Activated T-cell treated with anti-CD3 and anti-CD28 coated beads, Interleukin-2, amount 50 U/mL, for 24 hours (primary cell): ENCODE measurements at regions not wholly inside any gene's neighbourhood (a gene's known extent, or its start where the extent isn't known, plus 50 kb on each side); places are given as distances from the start of the nearest gene placed in this dataset.

Experiments used
- DNase-seq: peaks from one replicate; pipeline ENCODE4 v3.0.0-alpha.2; 2020
- H3K27ac Mint-ChIP-seq: 2 replicates; pipeline ENCODE4 v1.8.0; 2020; ENCODE audit warnings: mild to moderate bottlenecking, mixed read lengths
- H3K27me3 Mint-ChIP-seq: 2 replicates; pipeline ENCODE4 v1.8.0; 2020; ENCODE audit warnings: mixed read lengths
- H3K36me3 Mint-ChIP-seq: 2 replicates; pipeline ENCODE4 v1.8.0; 2020; ENCODE audit warnings: low read depth, mixed read lengths
- H3K4me1 Mint-ChIP-seq: 2 replicates; pipeline ENCODE4 v1.8.0; 2020; ENCODE audit warnings: low read depth, mixed read lengths
- H3K4me3 Mint-ChIP-seq: 2 replicates; pipeline ENCODE4 v1.8.0; 2020; ENCODE audit warnings: mild to moderate bottlenecking, moderate library complexity, mixed read lengths
- H3K9me3 Mint-ChIP-seq: 2 replicates; pipeline ENCODE4 v1.8.0; 2020; ENCODE audit warnings: mixed read lengths

GRCh38 chr10:28915989-28916588 lies 238.8 kb downstream of the BAMBI start:
- H3K4me1 Mint-ChIP-seq, result no peaks in the 10 kb centered on the region
- peaks cover 5% of the 10 kb centered on the region for H3K27me3 Mint-ChIP-seq
- H3K36me3 Mint-ChIP-seq, result no peaks in the 10 kb centered on the region
- no peak overlapping the region for H3K27ac Mint-ChIP-seq
- DNase-seq, result no peak
- no peak overlapping the region for H3K4me3 Mint-ChIP-seq
- no peaks in the 10 kb centered on the region for H3K9me3 Mint-ChIP-seq

- no peak overlapping the region for H3K4me3 Mint-ChIP-seq
Measured at GRCh38 chr10:28920091-28920490, 242.8 kb downstream of the BAMBI start.

GRCh38 chr10:28922127-28922526 lies 244.8 kb downstream of the BAMBI start:
- Mint-ChIP-seq H3K9me3 (no peaks in the 10 kb centered on the region), H3K4me1 (no peaks in the 10 kb centered on the region), H3K27me3 (peaks cover 25% of the 10 kb centered on the region), H3K36me3 (no peaks in the 10 kb centered on the region), H3K27ac (no peak overlapping the region), H3K4me3 (no peak overlapping the region)
- no peak for DNase-seq

More at GRCh38 chr10:28920091-28920490, 242.8 kb downstream of the BAMBI start:
- Mint-ChIP-seq H3K4me1 (no peaks in the 10 kb centered on the region), H3K36me3 (no peaks in the 10 kb centered on the region), H3K9me3 (no peaks in the 10 kb centered on the region), H3K27ac (no peak overlapping the region), H3K27me3 (peaks cover 19% of the 10 kb centered on the region)
- DNase-seq, result no peak

- DNase-seq, result no peak
- H3K27me3 Mint-ChIP-seq, result peaks cover 25% of the 10 kb centered on the region
- no peaks in the 10 kb centered on the region for H3K4me1 Mint-ChIP-seq
- H3K27ac Mint-ChIP-seq, result no peak overlapping the region
- no peak overlapping the region for H3K4me3 Mint-ChIP-seq
- H3K36me3 Mint-ChIP-seq, result no peaks in the 10 kb centered on the region
- H3K9me3 Mint-ChIP-seq, result no peaks in the 10 kb centered on the region
Measured at GRCh38 chr10:28922861-28923260, 245.5 kb downstream of the BAMBI start.

GRCh38 chr10:28924717-28925116 lies 247.4 kb downstream of the BAMBI start:
- Mint-ChIP-seq H3K4me3 (no peak overlapping the region), H3K9me3 (no peaks in the 10 kb centered on the region), H3K27ac (no peak overlapping the region), H3K4me1 (no peaks in the 10 kb centered on the region), H3K36me3 (no peaks in the 10 kb centered on the region), H3K27me3 (peaks cover 26% of the 10 kb centered on the region)
- DNase-seq, result no peak

- H3K36me3 Mint-ChIP-seq, result no peaks in the 10 kb centered on the region
- H3K9me3 Mint-ChIP-seq, result no peaks in the 10 kb centered on the region
- no peak overlapping the region for H3K4me3 Mint-ChIP-seq
- peaks cover 26% of the 10 kb centered on the region for H3K27me3 Mint-ChIP-seq
- no peaks in the 10 kb centered on the region for H3K4me1 Mint-ChIP-seq
- no peak for DNase-seq
- H3K27ac Mint-ChIP-seq, result no peak overlapping the region
Measured at GRCh38 chr10:28925121-28925663, 247.9 kb downstream of the BAMBI start.

- Mint-ChIP-seq H3K4me1 (no peaks in the 10 kb centered on the region), H3K27ac (no peak overlapping the region), H3K27me3 (peaks cover 24% of the 10 kb centered on the region), H3K4me3 (no peak overlapping the region), H3K36me3 (no peaks in the 10 kb centered on the region), H3K9me3 (no peaks in the 10 kb centered on the region)
- no peak for DNase-seq
Measured at GRCh38 chr10:28926932-28927331, 249.6 kb downstream of the BAMBI start.

GRCh38 chr10:28928484-28928883 lies 251.2 kb downstream of the BAMBI start:
- Mint-ChIP-seq H3K4me1 (no peaks in the 10 kb centered on the region), H3K27ac (no peak overlapping the region), H3K9me3 (no peaks in the 10 kb centered on the region), H3K27me3 (peaks cover 28% of the 10 kb centered on the region), H3K36me3 (no peaks in the 10 kb centered on the region), H3K4me3 (no peak overlapping the region)
- no peak for DNase-seq

- H3K27ac Mint-ChIP-seq, result no peak overlapping the region
- H3K4me1 Mint-ChIP-seq, result no peaks in the 10 kb centered on the region
- DNase-seq, result no peak
Measured at GRCh38 chr10:28929942-28930341, 252.6 kb downstream of the BAMBI start.

GRCh38 chr10:28930514-28931495 lies 253.5 kb downstream of the BAMBI start:
- H3K27me3 Mint-ChIP-seq, result peaks cover 14% of the 10 kb centered on the region
- no peak for DNase-seq
- H3K36me3 Mint-ChIP-seq, result no peaks in the 10 kb centered on the region
- peaks cover 7% of the 10 kb centered on the region for H3K9me3 Mint-ChIP-seq
- no peak overlapping the region for H3K27ac Mint-ChIP-seq
- no peak overlapping the region for H3K4me3 Mint-ChIP-seq
- H3K4me1 Mint-ChIP-seq, result no peaks in the 10 kb centered on the region

More at GRCh38 chr10:28929942-28930341, 252.6 kb downstream of the BAMBI start:
- Mint-ChIP-seq H3K9me3 (peaks cover 2% of the 10 kb centered on the region), H3K27me3 (peaks cover 21% of the 10 kb centered on the region), H3K4me3 (no peak overlapping the region), H3K36me3 (no peaks in the 10 kb centered on the region)

GRCh38 chr10:28935061-28935460 lies 257.7 kb downstream of the BAMBI start:
- H3K4me3 Mint-ChIP-seq, result no peak overlapping the region
- H3K4me1 Mint-ChIP-seq, result no peaks in the 10 kb centered on the region
- H3K9me3 Mint-ChIP-seq, result peaks cover 7% of the 10 kb centered on the region
- no peak for DNase-seq
- H3K36me3 Mint-ChIP-seq, result no peaks in the 10 kb centered on the region
- no peak overlapping the region for H3K27ac Mint-ChIP-seq
- peaks cover 12% of the 10 kb centered on the region for H3K27me3 Mint-ChIP-seq

GRCh38 chr10:28937959-28938358 lies 260.6 kb downstream of the BAMBI start:
- H3K36me3 Mint-ChIP-seq, result no peaks in the 10 kb centered on the region
- no peak overlapping the region for H3K27ac Mint-ChIP-seq
- H3K9me3 Mint-ChIP-seq, result peaks cover 7% of the 10 kb centered on the region
- no peak overlapping the region for H3K4me3 Mint-ChIP-seq
- H3K4me1 Mint-ChIP-seq, result no peaks in the 10 kb centered on the region
- no peak for DNase-seq
- peaks cover 7% of the 10 kb centered on the region for H3K27me3 Mint-ChIP-seq

GRCh38 chr10:28938745-28939144 lies 261.4 kb downstream of the BAMBI start:
- H3K27me3 Mint-ChIP-seq, result peaks cover 2% of the 10 kb centered on the region
- H3K9me3 Mint-ChIP-seq, result peaks cover 4% of the 10 kb centered on the region
- H3K4me1 Mint-ChIP-seq, result no peaks in the 10 kb centered on the region
- no peak for DNase-seq
- H3K36me3 Mint-ChIP-seq, result no peaks in the 10 kb centered on the region
- no peak overlapping the region for H3K4me3 Mint-ChIP-seq
- no peak overlapping the region for H3K27ac Mint-ChIP-seq

GRCh38 chr10:28939281-28940157 lies 262.2 kb downstream of the BAMBI start:
- H3K27me3 Mint-ChIP-seq, result peaks cover 2% of the 10 kb centered on the region
- H3K27ac Mint-ChIP-seq, result no peak overlapping the region
- peaks cover 4% of the 10 kb centered on the region for H3K9me3 Mint-ChIP-seq
- no peak for DNase-seq
- no peaks in the 10 kb centered on the region for H3K4me1 Mint-ChIP-seq
- no peaks in the 10 kb centered on the region for H3K36me3 Mint-ChIP-seq
- no peak overlapping the region for H3K4me3 Mint-ChIP-seq
